OCI-LY3 (cell line): ENCODE measurements at regions not wholly inside any gene's neighbourhood (a gene's known extent, or its start where the extent isn't known, plus 50 kb on each side); places are given as distances from the start of the nearest gene placed in this dataset.

Source experiments
- H2AFZ ChIP-seq: fragments of 200-600, 300-600 bp; shearing (Covaris generic); 2 replicates; pipeline ENCODE4 v1.6.0; 2014; ENCODE audit warnings: antibody characterized with exemption, low read depth, low read length
- H3K27ac ChIP-seq: fragments of 200-600, 300-600 bp; sonication (generic); 2 replicates; pipeline ENCODE4 v1.5.1; 2014; ENCODE audit warnings: mild to moderate bottlenecking, low read length, moderate library complexity, mixed read lengths
- H3K27me3 ChIP-seq: fragments of 200-600, 300-600 bp; sonication (generic); 2 replicates; pipeline ENCODE4 v1.6.1; 2014; ENCODE audit warnings: low read depth, low read length, mixed read lengths
- H3K36me3 ChIP-seq: fragments of 200-600, 300-600 bp; sonication (generic); replicated peaks from 2 replicates; pipeline ENCODE3; 2014; ENCODE audit warnings: low read depth, low read length, mixed read lengths
- H3K4me1 ChIP-seq: fragments of 300-600, 200-600 bp; sonication (generic); 2 replicates; pipeline ENCODE4 v1.6.1; 2014; ENCODE audit warnings: low read length, mixed read lengths
- H3K4me2 ChIP-seq: fragments of 200-600, 300-600 bp; sonication (generic); 2 replicates; pipeline ENCODE4 v1.6.1; 2014; ENCODE audit warnings: low read length, mixed read lengths
- H3K4me3 ChIP-seq: fragments of 300-600, 200-600 bp; sonication (generic); 2 replicates; pipeline ENCODE4 v1.5.1; 2014; ENCODE audit warnings: antibody characterized with exemption, mild to moderate bottlenecking, low read length, moderate library complexity
- H3K79me2 ChIP-seq: fragments of 300-600, 200-600 bp; shearing (Covaris generic); 2 replicates; pipeline ENCODE4 v1.6.1; 2014; ENCODE audit warnings: mild to moderate bottlenecking, low read length, mixed read lengths
- H3K9ac ChIP-seq: fragments of 300-600, 200-600 bp; shearing (Covaris generic); 2 replicates; pipeline ENCODE4 v1.6.0; 2014; ENCODE audit warnings: mild to moderate bottlenecking, low read length, moderate library complexity
- H3K9me3 ChIP-seq: fragments of 200-600, 300-600 bp; shearing (Covaris generic); 2 replicates; pipeline ENCODE4 v1.6.1; 2014; ENCODE audit warnings: low read length, mixed read lengths; ENCODE audit not compliant: insufficient read depth
- H4K20me1 ChIP-seq: fragments of 200-600, 300-600 bp; sonication (generic); 2 replicates; pipeline ENCODE4 v1.6.1; 2016; ENCODE audit warnings: low read length, mixed read lengths; ENCODE audit not compliant: insufficient read depth
- EZH2phosphoT487 ChIP-seq: fragments of 200-600 bp; shearing (Covaris generic); IDR thresholded peaks from 2 replicates; pipeline ENCODE4 v1.6.1; 2018; ENCODE audit warnings: antibody characterized with exemption, mixed run types, low read depth
- TF ChIP-seq, protein P1 (sequence below): fragments of 200-600, 300-600 bp; sonication (generic); IDR thresholded peaks from 2 replicates; pipeline ENCODE4 v1.5.1; 2014; ENCODE audit warnings: antibody characterized with exemption, low read length, low read depth

- no peaks in the 10 kb centered on the region for H3K36me3 ChIP-seq
- no peaks in the 10 kb centered on the region for H3K9me3 ChIP-seq
- no peaks in the 10 kb centered on the region for H4K20me1 ChIP-seq
- H2AFZ ChIP-seq, result no peak overlapping the region
- no peak overlapping the region for H3K27ac ChIP-seq
- H3K4me1 ChIP-seq, result peaks cover 14% of the 10 kb centered on the region
- TF ChIP-seq EZH2phosphoT487, result no peak
- TF ChIP-seq, protein P1, sequence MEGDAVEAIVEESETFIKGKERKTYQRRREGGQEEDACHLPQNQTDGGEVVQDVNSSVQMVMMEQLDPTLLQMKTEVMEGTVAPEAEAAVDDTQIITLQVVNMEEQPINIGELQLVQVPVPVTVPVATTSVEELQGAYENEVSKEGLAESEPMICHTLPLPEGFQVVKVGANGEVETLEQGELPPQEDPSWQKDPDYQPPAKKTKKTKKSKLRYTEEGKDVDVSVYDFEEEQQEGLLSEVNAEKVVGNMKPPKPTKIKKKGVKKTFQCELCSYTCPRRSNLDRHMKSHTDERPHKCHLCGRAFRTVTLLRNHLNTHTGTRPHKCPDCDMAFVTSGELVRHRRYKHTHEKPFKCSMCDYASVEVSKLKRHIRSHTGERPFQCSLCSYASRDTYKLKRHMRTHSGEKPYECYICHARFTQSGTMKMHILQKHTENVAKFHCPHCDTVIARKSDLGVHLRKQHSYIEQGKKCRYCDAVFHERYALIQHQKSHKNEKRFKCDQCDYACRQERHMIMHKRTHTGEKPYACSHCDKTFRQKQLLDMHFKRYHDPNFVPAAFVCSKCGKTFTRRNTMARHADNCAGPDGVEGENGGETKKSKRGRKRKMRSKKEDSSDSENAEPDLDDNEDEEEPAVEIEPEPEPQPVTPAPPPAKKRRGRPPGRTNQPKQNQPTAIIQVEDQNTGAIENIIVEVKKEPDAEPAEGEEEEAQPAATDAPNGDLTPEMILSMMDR, result no peak
- H3K79me2 ChIP-seq, result no peaks in the 10 kb centered on the region
- H3K27me3 ChIP-seq, result 0 out of 2 replicates have a peak, but pooled peaks cover 2% of the 10 kb centered on the region
- no peak overlapping the region for H3K4me2 ChIP-seq
- no peak overlapping the region for H3K4me3 ChIP-seq
- no peak overlapping the region for H3K9ac ChIP-seq
Observed at GRCh38 chr14:61898568-61898967, 136.3 kb downstream of the SNAPC1 start.

GRCh38 chr14:61899497-61899896 is 137.3 kb downstream of the SNAPC1 start:
- no peak overlapping the region for H3K9ac ChIP-seq
- peaks cover 9% of the 10 kb centered on the region for H3K4me1 ChIP-seq
- H3K4me2 ChIP-seq, result no peak overlapping the region
- H2AFZ ChIP-seq, result no peak overlapping the region
- no peak for TF ChIP-seq EZH2phosphoT487
- TF ChIP-seq, protein P1, result no peak
- no peaks in the 10 kb centered on the region for H3K9me3 ChIP-seq
- no peaks in the 10 kb centered on the region for H3K27me3 ChIP-seq
- H3K36me3 ChIP-seq, result no peaks in the 10 kb centered on the region
- H4K20me1 ChIP-seq, result no peaks in the 10 kb centered on the region
- no peak overlapping the region for H3K27ac ChIP-seq
- H3K4me3 ChIP-seq, result no peak overlapping the region
- no peaks in the 10 kb centered on the region for H3K79me2 ChIP-seq

GRCh38 chr14:61904946-61905345 is 142.7 kb downstream of the SNAPC1 start:
- Histone ChIP-seq H3K36me3 (no peaks in the 10 kb centered on the region), H3K4me3 (no peak overlapping the region), H3K9ac (no peak overlapping the region), H3K4me1 (no peaks in the 10 kb centered on the region), H3K9me3 (no peaks in the 10 kb centered on the region), H3K4me2 (no peak overlapping the region), H3K27ac (no peak overlapping the region), H3K27me3 (no peaks in the 10 kb centered on the region), H2AFZ (no peak overlapping the region), H4K20me1 (no peaks in the 10 kb centered on the region), H3K79me2 (no peaks in the 10 kb centered on the region)
- TF ChIP-seq, protein P1, result no peak
- no peak for TF ChIP-seq EZH2phosphoT487

GRCh38 chr14:61911574-61911973 is 149.4 kb downstream of the SNAPC1 start:
- no peak overlapping the region for H3K9ac ChIP-seq
- no peaks in the 10 kb centered on the region for H3K79me2 ChIP-seq
- no peak overlapping the region for H2AFZ ChIP-seq
- H4K20me1 ChIP-seq, result no peaks in the 10 kb centered on the region
- no peak for TF ChIP-seq EZH2phosphoT487
- TF ChIP-seq, protein P1, result no peak
- H3K4me2 ChIP-seq, result no peak overlapping the region
- no peaks in the 10 kb centered on the region for H3K9me3 ChIP-seq
- no peaks in the 10 kb centered on the region for H3K36me3 ChIP-seq
- H3K4me1 ChIP-seq, result no peaks in the 10 kb centered on the region
- no peak overlapping the region for H3K4me3 ChIP-seq
- no peak overlapping the region for H3K27ac ChIP-seq
- H3K27me3 ChIP-seq, result peaks cover 18% of the 10 kb centered on the region
